Chondrocyte (in vitro differentiated cells): ENCODE measurements at regions not wholly inside any gene's neighbourhood (a gene's known extent, or its start where the extent isn't known, plus 50 kb on each side); places are given as distances from the start of the nearest gene placed in this dataset.

ENCODE experiments used
- DNase-seq: peaks from one replicate; pipeline ENCODE4 v3.0.0; 2021; ENCODE audit warnings: mixed read lengths, low spot score
- H3K27ac Mint-ChIP-seq: one replicate; pipeline ENCODE4 v1.8.0; 2021; ENCODE audit warnings: mild to moderate bottlenecking, moderate library complexity, mixed read lengths; ENCODE audit not compliant: unreplicated experiment
- H3K27me3 Mint-ChIP-seq: 2 replicates; pipeline ENCODE4 v1.8.0; 2021; ENCODE audit warnings: low read depth, mixed read lengths
- H3K36me3 Mint-ChIP-seq: 2 replicates; pipeline ENCODE4 v1.8.0; 2021; ENCODE audit warnings: low read depth, mixed read lengths
- H3K4me1 Mint-ChIP-seq: 2 replicates; pipeline ENCODE4 v1.8.0; 2021; ENCODE audit warnings: low read depth, mild to moderate bottlenecking, mixed read lengths
- H3K4me3 Mint-ChIP-seq: one replicate; pipeline ENCODE4 v1.8.0; 2021; ENCODE audit warnings: mild to moderate bottlenecking, moderate library complexity, mixed read lengths; ENCODE audit not compliant: unreplicated experiment
- H3K9me3 Mint-ChIP-seq: 2 replicates; pipeline ENCODE4 v1.8.0; 2021; ENCODE audit warnings: low read depth, mixed read lengths
- TF ChIP-seq, protein P1 (sequence below): fragments of 200-600 bp; sonication (generic); IDR thresholded peaks from 2 replicates; pipeline ENCODE4 v1.5.0; 2021; ENCODE audit warnings: antibody characterized with exemption, mild to moderate bottlenecking, moderate library complexity

GRCh38 chr12:33724867-33725266 is 285.2 kb upstream of the SYT10 start:
- TF ChIP-seq, protein P1, sequence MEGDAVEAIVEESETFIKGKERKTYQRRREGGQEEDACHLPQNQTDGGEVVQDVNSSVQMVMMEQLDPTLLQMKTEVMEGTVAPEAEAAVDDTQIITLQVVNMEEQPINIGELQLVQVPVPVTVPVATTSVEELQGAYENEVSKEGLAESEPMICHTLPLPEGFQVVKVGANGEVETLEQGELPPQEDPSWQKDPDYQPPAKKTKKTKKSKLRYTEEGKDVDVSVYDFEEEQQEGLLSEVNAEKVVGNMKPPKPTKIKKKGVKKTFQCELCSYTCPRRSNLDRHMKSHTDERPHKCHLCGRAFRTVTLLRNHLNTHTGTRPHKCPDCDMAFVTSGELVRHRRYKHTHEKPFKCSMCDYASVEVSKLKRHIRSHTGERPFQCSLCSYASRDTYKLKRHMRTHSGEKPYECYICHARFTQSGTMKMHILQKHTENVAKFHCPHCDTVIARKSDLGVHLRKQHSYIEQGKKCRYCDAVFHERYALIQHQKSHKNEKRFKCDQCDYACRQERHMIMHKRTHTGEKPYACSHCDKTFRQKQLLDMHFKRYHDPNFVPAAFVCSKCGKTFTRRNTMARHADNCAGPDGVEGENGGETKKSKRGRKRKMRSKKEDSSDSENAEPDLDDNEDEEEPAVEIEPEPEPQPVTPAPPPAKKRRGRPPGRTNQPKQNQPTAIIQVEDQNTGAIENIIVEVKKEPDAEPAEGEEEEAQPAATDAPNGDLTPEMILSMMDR: no peak
- no peak for DNase-seq
- H3K36me3 Mint-ChIP-seq: no peaks in the 10 kb centered on the region
- H3K27me3 Mint-ChIP-seq: no peaks in the 10 kb centered on the region
- H3K4me1 Mint-ChIP-seq: no peaks in the 10 kb centered on the region
- H3K4me3 Mint-ChIP-seq: no peak overlapping the region
- H3K9me3 Mint-ChIP-seq: peaks cover 24% of the 10 kb centered on the region
- H3K27ac Mint-ChIP-seq: no peak overlapping the region

DNA sequence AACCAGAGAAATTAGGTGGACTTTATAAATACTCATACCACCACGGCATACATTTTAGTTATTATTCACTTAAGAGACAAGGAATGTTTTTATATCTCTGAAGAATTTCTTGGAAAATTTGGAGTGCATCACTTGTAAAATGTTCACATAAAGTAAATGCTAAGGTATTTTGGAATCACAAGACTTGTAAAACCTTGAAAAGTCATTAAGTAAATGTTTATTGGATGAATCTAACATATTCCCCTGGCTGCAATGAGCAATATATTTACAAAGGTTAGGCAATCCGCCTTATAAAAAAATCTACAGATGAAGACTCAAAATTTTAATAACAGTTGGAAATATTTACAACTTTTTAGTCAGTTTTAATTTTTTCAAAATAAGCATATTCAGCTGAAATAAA is 287.4 kb upstream of the ALG10 start:
- no peaks in the 10 kb centered on the region for H3K36me3 Mint-ChIP-seq
- no peak for DNase-seq
- no peaks in the 10 kb centered on the region for H3K27me3 Mint-ChIP-seq
- no peaks in the 10 kb centered on the region for H3K4me1 Mint-ChIP-seq
- H3K27ac Mint-ChIP-seq: no peak overlapping the region
- TF ChIP-seq, protein P1: no peak
- H3K9me3 Mint-ChIP-seq: peaks cover 15% of the 10 kb centered on the region
- no peak overlapping the region for H3K4me3 Mint-ChIP-seq

DNA sequence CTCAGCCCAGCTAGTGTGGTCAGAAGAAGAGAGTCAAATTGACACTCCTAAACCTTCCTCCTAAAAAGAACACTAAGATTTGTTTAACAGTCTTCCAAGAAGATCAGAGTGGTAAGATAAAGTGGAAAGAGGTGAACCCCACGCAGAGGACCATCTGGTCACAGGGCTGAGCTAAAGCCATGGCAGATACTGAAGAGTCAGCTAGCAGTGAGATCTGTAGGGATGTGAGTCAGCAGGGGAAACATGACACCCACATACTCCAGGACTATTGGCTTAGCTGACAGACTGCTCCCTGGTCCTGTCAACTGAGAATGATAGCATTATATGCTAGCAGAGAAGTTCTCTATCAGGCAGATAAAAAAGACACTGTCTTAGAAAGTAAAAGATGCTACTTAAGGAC is 269.4 kb upstream of the ALG10 start:
- peaks cover 12% of the 10 kb centered on the region for H3K9me3 Mint-ChIP-seq
- no peaks in the 10 kb centered on the region for H3K4me1 Mint-ChIP-seq
- TF ChIP-seq, protein P1: no peak
- H3K27me3 Mint-ChIP-seq: no peaks in the 10 kb centered on the region
- no peak overlapping the region for H3K27ac Mint-ChIP-seq
- H3K4me3 Mint-ChIP-seq: no peak overlapping the region
- H3K36me3 Mint-ChIP-seq: no peaks in the 10 kb centered on the region
- DNase-seq: no peak

GRCh38 chr12:33757701-33758100 is 264.6 kb upstream of the ALG10 start:
- Mint-ChIP-seq H3K36me3 (no peaks in the 10 kb centered on the region), H3K9me3 (peaks cover 21% of the 10 kb centered on the region), H3K27me3 (no peaks in the 10 kb centered on the region), H3K4me1 (no peaks in the 10 kb centered on the region), H3K27ac (no peak overlapping the region), H3K4me3 (no peak overlapping the region)
- TF ChIP-seq, protein P1: no peak
- no peak for DNase-seq

- Mint-ChIP-seq H3K36me3 (no peaks in the 10 kb centered on the region), H3K4me1 (no peaks in the 10 kb centered on the region), H3K4me3 (no peak overlapping the region), H3K27ac (no peak overlapping the region), H3K9me3 (peaks cover 21% of the 10 kb centered on the region), H3K27me3 (no peaks in the 10 kb centered on the region)
- TF ChIP-seq, protein P1: no peak
- no peak for DNase-seq
These were observed 263.0 kb upstream of the ALG10 start for GRCh38 chr12:33759279-33759678.
